RWPE1 (cell line): ENCODE measurements at regions not wholly inside any gene's neighbourhood (a gene's known extent, or its start where the extent isn't known, plus 50 kb on each side); places are given as distances from the start of the nearest gene placed in this dataset.
"Not testable (repeated sequence)": the region's sequence is repeated elsewhere in the genome, so short reads cannot be mapped to it uniquely, and the experiment has no call there.

Experiments used
- CTCF ChIA-PET: fragments of 350-600 bp; sonication (Branson Sonifier 250); formaldehyde crosslinking; extraction: SDS; loops from one replicate; lab custom pipeline; 2021; lab: Yijun Ruan, JAX
- POLR2A ChIA-PET: fragments of 400-600 bp; formaldehyde crosslinking; extraction: SDS; loops from one replicate; lab custom pipeline; 2020; ENCODE audit warnings: antibody characterized with exemption; ENCODE audit not compliant: low non-redundant PET; lab: Yijun Ruan, JAX
- DNase-seq: peaks from one replicate; pipeline ENCODE4 v3.0.0; 2012; ENCODE audit warnings: low spot score
- H3K27ac ChIP-seq: fragments of 450-650 bp; 2 replicates; pipeline ENCODE4 v1.5.1; 2017
- TF ChIP-seq, protein P1 (sequence below): fragments of 450-650 bp; conservative IDR thresholded peaks from 2 replicates; pipeline ENCODE4 v1.5.1; 2017; ENCODE audit warnings: low read depth, mild to moderate bottlenecking

DNA sequence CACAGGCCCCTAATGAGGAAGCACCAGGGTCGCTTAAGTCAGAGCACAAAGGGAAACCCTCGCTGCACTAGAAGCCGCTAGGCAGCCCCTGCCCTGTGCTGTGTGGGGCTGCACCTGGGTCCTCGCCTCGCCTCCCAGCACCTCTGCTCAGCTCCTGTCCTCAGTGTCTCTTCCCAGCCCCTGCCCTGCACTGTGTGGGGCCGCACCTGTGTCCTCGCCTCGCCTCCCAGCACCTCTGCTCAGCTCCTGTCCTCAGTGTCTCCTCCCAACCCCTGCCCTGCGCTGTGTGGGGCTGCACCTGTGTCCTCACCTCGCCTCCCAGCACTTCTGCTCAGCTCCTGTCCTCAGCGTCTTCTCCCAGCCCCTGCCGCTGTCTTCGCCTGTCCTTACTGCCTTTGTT is 342.8 kb downstream of the EIPR1 start:
- TF ChIP-seq, protein P1, sequence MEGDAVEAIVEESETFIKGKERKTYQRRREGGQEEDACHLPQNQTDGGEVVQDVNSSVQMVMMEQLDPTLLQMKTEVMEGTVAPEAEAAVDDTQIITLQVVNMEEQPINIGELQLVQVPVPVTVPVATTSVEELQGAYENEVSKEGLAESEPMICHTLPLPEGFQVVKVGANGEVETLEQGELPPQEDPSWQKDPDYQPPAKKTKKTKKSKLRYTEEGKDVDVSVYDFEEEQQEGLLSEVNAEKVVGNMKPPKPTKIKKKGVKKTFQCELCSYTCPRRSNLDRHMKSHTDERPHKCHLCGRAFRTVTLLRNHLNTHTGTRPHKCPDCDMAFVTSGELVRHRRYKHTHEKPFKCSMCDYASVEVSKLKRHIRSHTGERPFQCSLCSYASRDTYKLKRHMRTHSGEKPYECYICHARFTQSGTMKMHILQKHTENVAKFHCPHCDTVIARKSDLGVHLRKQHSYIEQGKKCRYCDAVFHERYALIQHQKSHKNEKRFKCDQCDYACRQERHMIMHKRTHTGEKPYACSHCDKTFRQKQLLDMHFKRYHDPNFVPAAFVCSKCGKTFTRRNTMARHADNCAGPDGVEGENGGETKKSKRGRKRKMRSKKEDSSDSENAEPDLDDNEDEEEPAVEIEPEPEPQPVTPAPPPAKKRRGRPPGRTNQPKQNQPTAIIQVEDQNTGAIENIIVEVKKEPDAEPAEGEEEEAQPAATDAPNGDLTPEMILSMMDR = no peak
- DNase-seq = no peak
- no peak overlapping the region for H3K27ac ChIP-seq
- ChIA-PET CTCF (no interaction called here), POLR2A (no interaction called here)

DNA sequence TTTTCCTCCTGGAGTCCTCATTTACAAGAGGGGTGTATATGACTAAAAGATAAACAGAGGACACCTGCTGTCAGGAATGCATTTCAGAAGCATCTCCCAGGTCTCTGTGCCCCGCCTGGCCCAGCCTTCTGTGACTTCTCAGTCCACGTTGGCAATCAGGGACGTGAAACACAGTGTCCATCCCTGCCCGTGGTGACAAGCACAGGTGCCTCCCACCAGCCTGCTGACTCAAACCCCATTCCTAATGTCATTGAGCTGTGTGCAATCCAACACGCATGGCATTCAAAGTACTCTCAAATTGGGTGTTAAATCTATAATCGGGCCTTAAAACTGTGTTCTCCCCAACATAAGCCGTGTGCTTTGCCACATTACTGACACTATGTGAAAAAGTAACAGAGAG is 343.2 kb downstream of the EIPR1 start:
- no peak overlapping the region for H3K27ac ChIP-seq
- CTCF ChIA-PET = interaction anchor here (0.6 kb wide), 1 partner anchor 326 kb away, joined by 3 read pairs; no protein-coding TSS in a partner anchor
- POLR2A ChIA-PET = no interaction called here
- DNase-seq = no peak
- TF ChIP-seq, protein P1 = no peak

DNA sequence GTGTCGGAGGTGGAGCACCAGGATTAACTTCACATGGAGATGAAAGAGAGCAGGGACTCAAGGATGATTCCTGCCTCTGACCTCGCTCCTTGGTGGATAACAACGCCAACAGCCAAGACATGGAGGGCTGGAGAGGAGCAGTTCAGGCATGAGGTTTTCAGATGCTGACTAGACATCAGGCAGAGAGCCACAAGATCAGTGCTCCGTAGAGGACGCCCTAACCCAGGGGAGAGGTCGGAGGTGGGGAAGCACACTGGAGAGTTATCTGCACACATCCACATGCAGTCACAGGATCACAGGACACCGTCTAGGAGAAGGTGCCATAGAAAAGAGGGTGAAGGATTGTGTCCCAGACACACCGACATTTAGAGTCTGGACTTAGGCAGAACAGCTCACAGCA is 344.3 kb downstream of the EIPR1 start:
- POLR2A ChIA-PET = no interaction called here
- H3K27ac ChIP-seq = no peak overlapping the region
- CTCF ChIA-PET = no interaction called here
- DNase-seq = no peak
- TF ChIP-seq, protein P1 = no peak

DNA sequence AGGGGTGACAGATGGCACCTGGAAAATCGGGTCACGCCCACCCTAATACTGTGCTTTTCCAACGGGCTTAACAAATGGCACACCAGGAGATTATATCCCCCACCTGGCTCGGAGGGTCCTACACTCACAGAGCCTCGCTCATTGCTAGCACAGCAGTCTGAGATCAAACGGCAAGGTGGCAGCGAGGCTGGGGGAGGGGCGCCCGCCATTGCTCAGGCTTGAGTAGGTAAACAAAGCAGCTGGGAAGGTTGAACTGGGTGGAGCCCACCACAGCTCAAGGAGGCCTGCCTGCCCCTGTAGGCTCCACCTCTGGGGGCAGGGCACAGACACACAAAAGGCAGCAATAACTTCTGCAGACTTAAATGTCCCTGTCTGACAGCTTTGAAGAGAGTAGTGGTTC is 346.8 kb downstream of the EIPR1 start:
- CTCF ChIA-PET, DNase-seq, POLR2A ChIA-PET, H3K27ac ChIP-seq: not testable (repeated sequence)

DNA sequence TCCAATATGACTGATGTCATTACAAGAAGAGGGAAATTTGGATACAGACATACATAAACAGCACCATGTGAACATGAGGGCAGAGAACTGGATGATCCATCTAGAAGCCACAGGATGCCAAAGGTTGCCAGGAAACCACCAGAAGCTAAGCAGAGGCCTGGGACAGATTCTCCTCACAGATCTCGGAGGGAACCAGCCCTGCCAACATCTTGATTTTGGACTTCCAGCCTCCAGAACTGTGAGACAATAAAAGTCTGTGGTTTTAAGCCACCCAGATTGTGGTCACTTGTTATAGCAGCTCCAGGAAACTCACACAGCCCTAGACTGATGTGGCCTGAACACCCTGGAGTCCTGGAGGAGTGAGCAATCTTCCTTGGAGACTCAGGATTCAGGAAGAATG is 351.6 kb downstream of the EIPR1 start:
- H3K27ac ChIP-seq = no peak overlapping the region
- TF ChIP-seq, protein P1 = no peak
- POLR2A ChIA-PET = no interaction called here
- DNase-seq = no peak
- CTCF ChIA-PET = no interaction called here

DNA sequence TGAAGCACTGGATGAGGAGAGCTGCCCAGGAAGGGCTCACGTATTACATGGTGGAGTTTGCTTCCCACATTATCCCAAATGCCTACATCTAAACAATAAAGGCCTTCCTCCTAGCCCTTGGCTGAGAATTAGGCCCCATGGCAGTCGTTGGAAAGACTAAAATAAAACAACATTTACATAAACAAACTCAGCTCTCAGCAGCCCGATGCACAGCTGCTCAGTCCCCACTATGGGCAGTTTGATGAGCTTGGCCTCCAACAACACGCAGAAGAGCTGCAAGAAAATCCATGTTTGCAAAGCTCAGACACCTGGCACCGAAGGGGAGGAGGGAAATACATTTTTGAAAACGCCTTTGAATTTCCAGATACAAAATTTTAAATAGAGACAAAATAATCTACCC is 352.4 kb downstream of the EIPR1 start:
- ChIA-PET POLR2A (no interaction called here), CTCF (interaction anchor here (0.6 kb wide), 1 partner anchor 183 kb away, joined by 3 read pairs; no protein-coding TSS in a partner anchor)
- TF ChIP-seq, protein P1 = no peak
- no peak overlapping the region for H3K27ac ChIP-seq
- DNase-seq = no peak

DNA sequence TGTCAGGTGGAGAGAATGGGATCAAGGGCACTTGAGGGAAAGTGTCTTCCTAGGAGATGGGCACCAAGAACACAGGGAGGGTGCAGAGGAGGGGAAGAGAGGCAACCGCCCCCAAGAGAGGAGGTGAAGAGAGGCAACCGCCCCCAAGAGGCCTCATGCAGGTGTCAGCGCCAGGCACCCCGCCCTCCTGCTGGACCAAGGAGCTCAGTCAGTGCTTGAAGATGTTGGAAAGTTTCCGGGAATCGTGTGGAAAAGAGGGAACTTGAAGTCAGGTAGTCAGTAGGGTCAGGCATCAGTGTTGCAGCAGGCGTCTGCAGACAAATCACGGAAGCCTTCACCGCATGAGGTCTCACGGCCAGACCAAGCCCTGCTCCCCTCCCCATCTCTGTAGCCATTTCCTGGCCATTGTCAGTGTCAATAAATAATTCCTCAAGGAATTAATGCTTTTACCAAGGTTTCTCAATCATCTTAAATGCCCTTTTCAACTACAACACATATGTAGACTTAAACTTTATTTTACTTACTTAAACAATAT is 353.1 kb downstream of the EIPR1 start:
- no peak overlapping the region for H3K27ac ChIP-seq
- no peak for DNase-seq
- CTCF ChIA-PET = interaction anchor here (0.6 kb wide), 1 partner anchor 184 kb away, joined by 3 read pairs; no protein-coding TSS in a partner anchor
- TF ChIP-seq, protein P1 = no peak
- POLR2A ChIA-PET = no interaction called here
